ENCODE measurements at regions not wholly inside any gene's neighbourhood (a gene's known extent, or its start where the extent isn't known, plus 50 kb on each side); places are given as distances from the start of the nearest gene placed in this dataset.

DNA sequence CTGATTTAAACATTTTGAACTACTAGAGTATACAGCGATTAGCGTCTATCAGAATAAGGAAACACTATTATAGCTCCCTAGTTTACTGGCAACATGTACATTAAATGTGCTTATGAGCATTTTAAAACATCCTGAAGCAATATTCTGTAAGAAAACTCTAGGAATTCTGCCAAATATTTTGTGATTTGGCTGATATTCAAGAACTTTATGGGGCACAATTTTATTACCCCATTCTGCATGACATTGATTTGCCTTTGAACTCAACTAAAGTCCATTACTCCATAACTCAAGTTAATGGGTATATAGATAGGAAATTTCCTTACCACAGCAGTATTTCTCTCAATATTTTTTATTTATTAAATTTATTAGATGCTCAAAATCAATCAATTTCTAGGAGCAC lies 369.9 kb upstream of the KCND2 start:
- TF ChIP-seq, protein P1, sequence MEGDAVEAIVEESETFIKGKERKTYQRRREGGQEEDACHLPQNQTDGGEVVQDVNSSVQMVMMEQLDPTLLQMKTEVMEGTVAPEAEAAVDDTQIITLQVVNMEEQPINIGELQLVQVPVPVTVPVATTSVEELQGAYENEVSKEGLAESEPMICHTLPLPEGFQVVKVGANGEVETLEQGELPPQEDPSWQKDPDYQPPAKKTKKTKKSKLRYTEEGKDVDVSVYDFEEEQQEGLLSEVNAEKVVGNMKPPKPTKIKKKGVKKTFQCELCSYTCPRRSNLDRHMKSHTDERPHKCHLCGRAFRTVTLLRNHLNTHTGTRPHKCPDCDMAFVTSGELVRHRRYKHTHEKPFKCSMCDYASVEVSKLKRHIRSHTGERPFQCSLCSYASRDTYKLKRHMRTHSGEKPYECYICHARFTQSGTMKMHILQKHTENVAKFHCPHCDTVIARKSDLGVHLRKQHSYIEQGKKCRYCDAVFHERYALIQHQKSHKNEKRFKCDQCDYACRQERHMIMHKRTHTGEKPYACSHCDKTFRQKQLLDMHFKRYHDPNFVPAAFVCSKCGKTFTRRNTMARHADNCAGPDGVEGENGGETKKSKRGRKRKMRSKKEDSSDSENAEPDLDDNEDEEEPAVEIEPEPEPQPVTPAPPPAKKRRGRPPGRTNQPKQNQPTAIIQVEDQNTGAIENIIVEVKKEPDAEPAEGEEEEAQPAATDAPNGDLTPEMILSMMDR (conservative IDR thresholded peaks at IDR 0.05; ENCODE audit: low read depth, low read length), result no peak
- TF ChIP-seq EZH2 (IDR thresholded peaks at IDR 0.05; ENCODE audit: borderline replicate concordance, low read depth, low read length, poor library complexity, severe bottlenecking), result no peak

All from A673 (cell line).